HG03565 (cell line): ENCODE measurements at regions not wholly inside any gene's neighbourhood (a gene's known extent, or its start where the extent isn't known, plus 50 kb on each side); places are given as distances from the start of the nearest gene placed in this dataset.

Source experiments
- ATAC-seq: cut with Tn5 transposase; IDR thresholded peaks from one replicate; pipeline ENCODE4 v1.9.1; 2021; ENCODE audit warnings: mild to moderate bottlenecking, moderate library complexity; ENCODE audit not compliant: unreplicated experiment

DNA sequence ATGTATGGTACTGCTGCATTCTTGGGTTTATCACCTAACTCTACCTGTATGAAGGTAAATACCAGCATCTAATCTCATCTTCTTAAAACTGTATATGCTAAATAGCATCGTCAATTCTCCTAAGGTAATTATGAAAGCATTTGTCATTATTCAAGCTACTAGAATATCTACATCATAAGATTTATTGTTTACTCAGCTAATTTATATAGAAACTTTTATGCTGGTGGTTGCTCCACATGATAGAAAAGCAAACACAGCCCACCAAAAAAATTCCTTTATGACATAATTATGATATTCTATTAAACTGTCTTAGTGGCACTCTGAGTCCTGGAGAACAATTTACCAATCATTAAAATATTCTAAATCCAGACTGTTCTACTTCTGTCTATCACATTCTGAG, 1226.1 kb upstream of the NRXN1 start:
- no peak for ATAC-seq

DNA sequence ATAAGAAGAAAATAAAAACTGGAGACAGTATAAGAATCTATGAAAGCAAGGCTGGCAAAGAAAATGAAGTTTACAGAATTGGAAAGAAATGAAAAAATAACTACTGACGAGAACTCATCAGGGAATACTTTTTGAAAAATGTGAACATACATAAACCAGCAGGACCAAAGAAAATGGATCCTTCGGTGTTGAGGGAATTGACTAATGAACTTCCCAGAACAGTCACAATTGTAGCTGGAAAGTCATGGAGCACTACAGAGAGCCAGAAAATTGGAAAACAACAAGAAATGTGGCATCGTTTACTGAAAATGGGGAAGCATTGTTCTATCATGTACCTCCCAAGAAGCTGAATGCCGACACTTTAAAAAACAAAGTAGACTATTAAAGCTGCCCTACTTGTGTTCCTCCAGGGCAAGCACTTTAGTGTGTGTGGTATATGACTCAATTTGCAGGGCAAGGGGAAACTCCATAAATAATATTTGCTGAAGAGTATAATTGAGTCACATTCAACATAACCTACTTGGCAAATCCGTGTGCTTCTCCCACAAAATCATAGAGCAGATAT, 1221.6 kb upstream of the NRXN1 start:
- no peak for ATAC-seq

DNA sequence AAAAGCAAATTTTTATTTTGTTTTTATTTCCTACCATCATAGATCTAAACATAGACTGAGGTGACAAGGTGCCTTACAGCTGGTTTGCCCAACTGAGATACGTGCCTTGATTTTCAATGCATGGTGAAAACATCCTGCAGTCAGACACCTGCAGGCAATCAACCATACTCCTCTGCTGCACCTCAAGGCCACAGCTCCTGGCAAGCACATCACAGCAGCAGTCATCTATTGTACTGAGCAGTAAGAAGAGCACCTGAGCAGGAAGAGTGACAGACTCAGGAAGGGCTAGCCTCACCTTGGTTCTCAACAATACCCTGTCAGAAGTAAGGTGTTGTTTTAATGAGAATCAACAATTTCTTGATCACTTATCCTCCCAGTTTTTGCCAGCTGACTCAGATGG, 1206.8 kb upstream of the NRXN1 start:
- ATAC-seq: no peak

DNA sequence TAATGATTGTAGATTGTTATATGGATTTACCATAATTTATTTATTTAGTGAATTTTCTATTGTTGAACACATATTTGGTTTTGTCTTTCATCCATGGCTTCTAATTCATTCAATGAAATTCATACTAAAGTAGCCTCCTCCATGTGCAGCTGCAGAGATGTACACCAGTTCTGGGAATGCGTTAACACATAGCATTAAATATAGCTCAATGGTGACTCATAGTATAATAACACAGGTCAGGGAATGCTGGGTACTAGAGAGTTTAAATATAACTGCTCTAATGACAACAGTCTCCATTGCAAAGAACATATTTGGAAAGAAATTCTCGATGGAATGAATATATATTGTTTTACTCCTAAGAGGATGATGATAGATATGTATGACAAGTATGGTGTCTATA, 1190.2 kb upstream of the NRXN1 start:
- ATAC-seq: no peak

DNA sequence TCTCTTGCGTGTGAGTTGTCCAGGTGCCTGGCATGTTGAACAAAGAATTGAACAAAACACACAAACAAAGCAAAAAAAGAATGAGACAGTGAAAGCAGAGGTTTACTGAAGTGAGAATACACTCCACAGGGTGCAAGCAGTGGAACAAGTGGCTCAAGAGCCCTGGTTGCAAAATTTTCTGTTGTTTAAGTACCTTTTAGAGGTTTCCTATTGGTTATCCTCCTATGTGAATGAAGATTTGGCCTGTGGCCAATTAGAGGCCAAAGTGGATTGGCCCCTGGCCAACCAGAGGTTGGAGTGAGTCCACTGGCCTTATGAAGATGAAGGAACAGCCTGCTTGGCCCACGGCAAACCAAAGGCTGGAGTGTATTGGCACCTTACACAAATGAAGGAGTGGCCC, 1188.5 kb upstream of the NRXN1 start:
- ATAC-seq: no peak

DNA sequence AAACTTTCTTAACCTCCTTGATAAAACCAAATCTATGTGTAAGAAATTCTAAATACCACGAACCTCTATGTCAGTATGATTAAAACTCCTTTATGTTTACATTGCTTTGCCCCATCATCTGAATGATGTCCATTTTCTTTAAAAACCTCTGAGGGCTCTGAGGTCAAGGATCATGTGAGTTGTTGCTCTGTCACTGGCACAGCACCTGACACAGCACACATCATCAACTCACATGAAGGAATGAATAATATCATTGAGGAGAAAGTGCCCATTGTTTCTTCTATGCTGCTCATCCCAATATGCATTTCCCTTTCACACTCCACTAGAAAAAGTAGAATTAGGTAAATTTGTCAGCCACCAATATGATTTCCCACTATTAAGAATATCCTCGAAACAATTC, 1178.7 kb upstream of the NRXN1 start:
- no peak for ATAC-seq

DNA sequence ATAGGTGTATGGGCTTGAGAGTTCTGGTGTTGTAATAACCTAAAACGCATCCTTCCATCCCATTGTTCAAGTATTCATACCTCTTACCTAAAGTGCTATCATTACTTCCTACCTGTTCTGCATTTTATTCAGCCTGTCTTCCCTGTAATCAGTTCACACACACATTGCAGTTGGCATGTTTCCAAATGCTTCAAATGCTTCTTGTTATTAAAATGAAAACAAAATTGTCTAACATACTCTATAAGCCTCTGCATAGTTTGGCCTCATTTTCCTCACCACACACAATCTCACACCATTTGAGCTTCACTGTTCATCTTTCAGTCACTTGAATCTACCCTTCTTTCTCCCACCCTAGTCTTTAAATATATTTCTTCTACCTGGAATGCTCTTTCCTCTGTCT, 1178.2 kb upstream of the NRXN1 start:
- ATAC-seq: no peak

DNA sequence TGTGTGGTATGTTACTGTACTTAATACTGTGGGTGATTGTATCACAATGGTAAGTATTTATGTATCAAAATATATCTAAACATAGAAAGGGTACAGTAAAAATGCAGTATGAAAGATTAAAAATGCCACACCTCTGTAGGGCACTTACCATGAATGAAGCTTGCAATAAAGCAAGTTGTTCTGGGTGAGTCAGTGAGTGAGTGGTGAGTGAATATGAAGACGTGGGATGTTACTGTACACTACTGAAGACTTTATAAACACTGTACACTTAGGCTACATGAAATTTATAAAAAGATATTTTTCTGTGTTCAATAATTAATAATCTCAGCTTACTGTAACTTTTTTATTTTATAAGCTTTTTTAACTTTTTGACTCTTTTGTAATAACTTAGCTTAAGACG, 1162.4 kb upstream of the NRXN1 start:
- ATAC-seq: no peak

DNA sequence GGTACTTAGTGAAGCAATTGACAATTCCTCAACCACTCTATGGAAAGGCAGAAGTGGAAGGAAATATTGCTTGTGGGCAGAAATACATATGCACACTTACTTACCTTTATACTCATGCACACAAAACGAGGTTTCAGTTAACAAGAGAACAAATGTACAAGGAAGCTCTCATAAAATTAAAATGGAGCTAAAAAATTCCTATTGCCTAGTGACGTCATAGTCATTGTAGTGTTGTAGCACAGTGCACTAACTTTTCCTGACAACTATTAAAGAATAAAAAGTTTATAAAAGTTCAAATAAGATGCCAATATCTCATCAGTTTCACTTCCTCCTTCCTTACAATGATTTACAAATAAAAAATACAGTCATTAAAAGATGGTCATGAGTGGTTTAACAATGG, 1161.9 kb upstream of the NRXN1 start:
- ATAC-seq: no peak

DNA sequence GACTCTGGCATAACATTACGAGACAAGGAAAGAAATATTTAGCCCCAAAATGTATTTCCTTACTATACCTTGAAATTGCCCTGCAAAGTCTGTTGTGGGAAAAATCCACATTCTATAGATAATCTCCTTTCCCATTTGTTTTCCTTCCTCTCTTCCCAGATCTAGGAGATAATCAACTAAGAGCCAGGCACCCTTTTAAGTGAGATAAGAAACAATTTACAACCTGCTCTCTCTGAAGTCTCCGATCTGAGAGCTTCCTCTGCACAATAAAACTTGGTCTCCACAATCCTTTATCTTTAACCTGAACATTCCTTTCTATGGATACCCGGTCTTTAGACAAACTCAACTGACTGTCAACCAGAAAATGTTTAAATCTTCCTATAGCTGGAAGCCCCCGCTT, 1160.7 kb upstream of the NRXN1 start:
- no peak for ATAC-seq

DNA sequence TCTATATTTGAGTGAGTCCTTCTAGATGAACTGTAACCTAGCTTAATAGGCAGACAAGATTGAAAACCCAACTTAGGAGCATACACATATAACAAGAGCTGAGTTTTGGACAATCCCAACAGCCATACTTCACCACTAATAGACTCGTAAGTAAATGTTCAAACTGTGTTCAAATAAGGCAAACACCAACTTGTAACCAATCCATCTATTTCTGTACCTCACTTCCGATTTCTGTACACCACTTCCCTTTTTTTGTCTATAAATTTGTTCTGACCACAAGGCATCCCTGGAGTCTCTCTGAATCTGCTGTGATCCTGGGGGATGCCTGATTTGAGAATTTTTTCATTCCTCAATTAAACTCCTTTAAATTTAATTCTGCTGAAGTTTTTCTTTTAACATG, 1149.1 kb upstream of the NRXN1 start:
- no peak for ATAC-seq

DNA sequence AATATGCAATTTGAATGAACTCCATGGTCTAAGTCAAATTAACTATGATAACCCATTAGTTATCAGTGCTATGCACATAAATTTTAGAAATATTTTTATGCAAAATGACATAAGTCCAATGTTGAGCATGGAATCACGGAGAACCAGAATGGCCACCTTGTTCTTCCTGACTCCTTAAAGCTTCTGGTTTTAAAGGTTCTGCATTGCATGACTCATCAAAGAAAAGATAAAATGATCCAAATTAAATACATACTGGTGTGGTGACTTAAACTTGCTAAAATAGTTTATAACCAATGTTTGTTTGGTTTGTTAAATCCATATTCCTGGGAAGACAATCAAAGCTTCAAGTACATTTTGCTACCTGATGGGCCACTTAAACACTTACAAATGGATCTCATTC, 1146.9 kb upstream of the NRXN1 start:
- no peak for ATAC-seq

DNA sequence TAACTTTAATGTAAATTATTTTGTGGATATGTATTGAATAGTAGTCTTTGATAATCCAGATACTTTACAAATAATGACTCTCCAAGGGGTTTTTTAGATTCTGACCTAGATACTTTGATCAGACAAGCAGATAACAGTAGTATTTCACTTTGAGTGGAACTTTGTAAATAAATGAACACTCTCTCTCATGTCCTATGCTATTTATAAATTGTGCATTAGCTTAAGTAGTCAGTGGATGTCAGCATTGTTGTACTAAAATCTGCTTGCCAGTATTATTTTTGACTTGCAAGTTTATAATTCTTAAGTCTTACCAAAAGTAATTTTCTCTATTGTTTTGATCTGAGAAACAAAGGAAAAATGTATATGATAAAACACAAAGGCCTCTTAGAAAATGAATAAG, 1113.1 kb upstream of the NRXN1 start:
- no peak for ATAC-seq

DNA sequence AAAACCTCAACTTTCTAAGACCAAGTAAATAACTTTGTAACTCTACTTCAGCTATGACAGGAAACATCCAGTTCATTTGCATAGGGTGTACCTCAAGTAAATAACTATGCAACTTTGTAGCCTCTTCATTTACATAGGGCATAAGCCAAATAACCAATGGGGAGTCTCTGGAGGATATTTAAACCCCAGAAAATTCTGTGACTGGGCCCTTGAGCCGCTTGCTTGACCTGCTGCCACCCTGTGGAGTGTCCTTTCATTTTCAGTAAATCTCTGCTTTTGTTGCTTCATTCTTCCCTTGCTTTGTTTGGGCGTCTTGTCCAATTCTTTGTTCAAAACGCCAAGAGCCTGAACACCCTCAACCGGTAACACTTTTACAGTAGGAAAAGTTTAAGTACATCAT, 1112.7 kb upstream of the NRXN1 start:
- ATAC-seq: no peak

DNA sequence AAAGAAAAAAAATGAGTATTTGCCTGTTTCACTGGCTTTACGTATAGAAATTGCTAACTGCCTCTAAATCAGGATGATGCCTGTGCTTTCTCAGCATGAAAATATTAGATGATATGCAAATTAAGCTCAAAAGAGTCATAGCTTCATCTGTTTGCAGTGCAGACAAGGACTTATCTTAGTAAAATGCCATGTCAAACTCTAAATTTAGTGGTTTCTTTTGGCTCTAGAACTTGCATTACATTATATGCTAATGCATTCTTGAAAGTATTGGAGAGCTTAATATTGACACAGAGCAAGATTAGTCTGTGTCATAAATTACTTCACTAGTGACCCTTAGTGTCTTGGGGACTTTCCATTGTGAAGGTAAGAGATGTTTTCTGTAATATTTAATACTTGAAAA, 1109.1 kb upstream of the NRXN1 start:
- no peak for ATAC-seq

DNA sequence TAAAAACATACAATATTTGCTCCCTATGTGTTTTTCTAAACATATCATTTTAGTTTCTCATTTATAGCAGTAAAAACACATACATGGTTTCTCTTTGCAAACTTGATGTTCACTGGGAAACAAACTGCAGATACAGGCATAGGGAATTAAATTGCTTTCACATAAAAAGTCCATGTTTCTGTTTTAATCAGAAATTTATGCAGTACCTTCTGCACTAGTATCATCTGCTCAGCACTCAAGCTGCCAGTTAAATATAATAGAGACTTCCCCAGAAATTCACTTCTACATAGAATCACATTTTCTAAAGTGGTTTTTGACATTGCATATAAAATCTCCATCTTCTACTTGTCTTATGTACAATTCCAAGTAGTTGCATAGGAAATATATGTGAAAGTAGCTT, 1107.3 kb upstream of the NRXN1 start:
- ATAC-seq: no peak

DNA sequence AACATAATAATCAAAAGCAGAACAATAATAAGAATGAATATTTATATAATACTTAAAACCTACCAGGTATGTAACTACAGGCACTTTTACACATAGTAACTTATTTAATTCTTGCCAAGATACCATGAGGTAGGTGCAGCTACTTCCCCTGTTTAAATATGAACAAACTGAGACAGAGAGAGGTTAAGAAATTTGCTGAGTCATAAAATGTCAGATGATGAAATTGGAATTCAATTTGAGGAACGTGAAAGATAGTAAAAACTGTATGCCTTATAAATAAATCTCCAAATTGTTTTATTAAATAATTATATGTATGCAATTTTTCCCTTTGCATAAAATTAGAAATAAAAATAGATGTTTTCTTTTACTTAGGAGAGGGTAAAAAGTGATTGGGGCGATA, 1103.3 kb upstream of the NRXN1 start:
- ATAC-seq: no peak

DNA sequence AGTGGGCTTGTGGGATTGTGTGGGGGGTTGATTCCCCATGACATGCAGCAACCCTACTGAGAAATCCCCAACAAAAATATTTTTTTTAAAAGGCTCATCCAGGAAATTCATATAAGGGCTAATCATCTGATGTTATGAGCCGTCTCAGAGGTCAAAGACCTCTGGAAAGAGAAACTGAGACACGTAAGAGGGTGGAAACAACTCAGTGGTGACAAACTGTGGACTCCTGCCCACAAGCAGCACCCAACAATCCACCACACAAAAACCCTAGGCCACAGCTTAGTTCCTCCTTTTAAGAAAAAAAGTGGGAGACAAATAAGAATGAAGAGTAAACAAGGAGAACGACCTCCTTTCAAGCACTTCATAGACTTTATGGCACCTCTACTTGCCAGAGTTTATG, 1096.1 kb upstream of the NRXN1 start:
- no peak for ATAC-seq

DNA sequence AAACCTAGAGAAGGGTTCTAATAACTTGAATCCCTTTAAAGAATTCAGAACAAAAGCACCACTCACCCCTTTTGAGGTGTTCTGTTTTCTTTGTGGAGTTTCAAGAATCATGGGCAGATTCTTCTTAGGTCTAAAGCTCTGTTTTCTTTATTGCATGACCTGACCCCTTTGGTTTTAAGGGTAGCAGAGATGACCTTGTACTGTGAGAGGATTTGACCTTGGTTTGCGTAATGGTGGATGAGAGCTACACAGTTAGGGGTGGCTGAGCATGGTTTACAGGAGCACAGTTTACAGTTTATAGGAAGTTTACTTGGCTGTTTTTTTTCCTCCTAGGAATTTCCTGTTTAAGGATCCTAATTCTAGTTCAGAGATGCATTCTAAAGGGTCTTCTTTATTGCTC, 1095.6 kb upstream of the NRXN1 start:
- no peak for ATAC-seq

DNA sequence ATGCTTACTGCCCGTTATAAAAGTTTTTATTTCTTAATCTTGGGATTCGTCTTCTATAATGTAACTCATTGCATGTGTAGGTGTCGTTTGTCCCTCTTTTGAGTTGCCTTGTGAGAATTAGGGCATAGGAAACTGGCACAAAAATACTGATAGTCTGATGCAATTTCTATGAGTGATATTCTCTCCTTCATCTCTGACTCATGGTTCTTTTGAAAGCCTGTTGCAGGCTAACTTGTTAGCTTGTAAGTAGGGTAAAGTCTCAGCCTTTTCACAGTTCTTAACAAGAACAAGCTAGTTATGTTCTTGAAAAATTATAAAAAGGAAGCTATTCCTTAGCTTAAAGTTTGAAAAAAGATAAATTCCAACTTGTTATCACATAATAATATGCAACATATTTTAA, 1085.4 kb upstream of the NRXN1 start:
- ATAC-seq: no peak

DNA sequence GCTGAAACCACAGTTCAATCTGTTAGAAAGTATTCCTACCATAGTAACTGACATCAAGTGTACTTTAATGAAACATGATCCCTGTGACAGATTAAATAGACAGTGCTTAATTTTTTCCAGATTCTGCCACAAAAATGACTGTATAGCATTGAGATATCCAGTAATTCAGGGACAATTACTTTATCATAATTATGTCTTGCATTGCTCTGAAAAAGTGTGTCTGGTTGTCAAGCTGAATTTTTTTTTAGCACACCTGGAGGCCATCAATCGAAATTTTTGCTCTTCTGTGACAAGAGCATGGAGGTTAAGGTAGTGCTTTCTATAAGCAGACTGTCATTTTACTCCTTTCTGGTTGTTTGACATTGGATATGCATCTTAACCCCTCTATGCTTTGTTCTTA, 1083.8 kb upstream of the NRXN1 start:
- no peak for ATAC-seq

DNA sequence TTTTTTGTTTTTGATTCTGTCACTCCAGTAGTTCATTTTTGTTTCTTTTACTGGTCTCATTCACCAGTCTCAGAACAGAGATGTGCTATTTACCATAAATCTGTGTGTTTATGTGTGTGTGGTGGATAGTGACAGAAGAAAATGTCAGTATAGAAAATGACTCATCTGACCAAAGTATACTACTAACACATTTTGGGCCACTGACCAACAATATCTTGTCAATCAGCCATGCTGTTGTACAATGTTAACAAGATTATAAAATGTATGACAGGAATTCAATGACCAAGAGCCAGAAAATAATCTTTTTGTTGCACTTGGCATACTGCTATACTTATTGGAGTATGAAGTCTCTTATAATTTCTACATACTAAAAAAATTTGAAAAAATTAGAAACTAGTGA, 1081.4 kb upstream of the NRXN1 start:
- no peak for ATAC-seq

DNA sequence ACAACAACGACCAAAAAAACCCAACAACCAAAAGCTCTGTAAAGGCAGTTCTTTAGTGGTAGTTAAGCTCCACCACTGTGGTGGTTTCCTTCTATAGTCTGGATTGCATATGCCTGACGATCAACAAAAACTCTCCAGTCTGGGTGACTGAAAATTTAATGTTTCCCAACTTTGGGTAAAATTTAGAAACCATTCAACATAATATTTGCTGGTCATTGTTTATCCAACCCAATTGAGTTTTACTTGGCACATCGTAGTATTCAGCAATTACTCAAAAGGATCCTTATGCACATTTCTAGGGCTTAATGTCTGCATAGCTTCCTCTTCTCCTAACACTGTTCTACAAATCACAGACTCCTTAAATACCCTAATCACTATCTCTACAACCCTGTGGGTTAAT, 1080.2 kb upstream of the NRXN1 start:
- no peak for ATAC-seq

DNA sequence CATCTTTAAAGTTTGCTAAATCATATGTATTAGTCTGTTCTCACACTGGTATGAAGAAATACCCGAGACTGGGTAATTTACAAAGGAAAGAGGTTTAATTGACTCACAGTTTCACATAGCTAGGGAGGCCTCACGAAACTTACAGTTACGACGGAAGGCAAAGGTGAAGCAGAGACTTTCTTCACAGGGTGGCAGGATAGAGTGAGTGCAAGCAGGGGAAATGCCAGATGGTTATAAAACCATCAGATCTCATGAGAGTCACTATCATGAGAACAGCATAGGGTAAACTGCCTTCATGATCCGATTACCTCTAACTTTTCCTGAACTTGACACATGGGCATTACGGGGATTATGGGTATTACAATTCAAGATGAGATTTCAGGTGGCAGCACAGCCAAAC, 1075.2 kb upstream of the NRXN1 start:
- no peak for ATAC-seq
